A673 (cell line): ENCODE measurements at regions not wholly inside any gene's neighbourhood (a gene's known extent, or its start where the extent isn't known, plus 50 kb on each side); places are given as distances from the start of the nearest gene placed in this dataset.

Experiments used
- BruUV-seq: library from RNA; stranded (reverse); fragments of 400-500 nt; replicated peaks from 2 replicates; lab custom pipeline; 2021; lab: Mats Ljungman, UMichigan
- CTCF ChIA-PET: fragments of 300-600 bp; sonication (Branson Sonifier 250); formaldehyde crosslinking; loops from one replicate; lab custom pipeline; 2022; ENCODE audit warnings: antibody characterized with exemption; lab: Charles Lee
- POLR2A ChIA-PET: fragments of 300-600 bp; sonication (Branson Sonifier 250); formaldehyde crosslinking; loops from one replicate; lab custom pipeline; 2022; ENCODE audit warnings: antibody characterized with exemption; ENCODE audit not compliant: low non-redundant PET; lab: Charles Lee
- DNase-seq: peaks from one replicate; pipeline ENCODE4 v3.0.0-alpha.2; 2015; ENCODE audit warnings: low spot score
- H3K27ac ChIP-seq: fragments of 200-600 bp; sonication (generic); 2 replicates; pipeline ENCODE4 v1.5.1; 2016; ENCODE audit warnings: mixed run types, low read depth, mild to moderate bottlenecking, mixed read lengths, antibody characterized with exemption, low read length; ENCODE audit not compliant: poor library complexity, severe bottlenecking
- H3K27me3 ChIP-seq: fragments of 200-600 bp; sonication (generic); replicated peaks from 2 replicates; pipeline ENCODE4 v1.6.1; 2017; ENCODE audit warnings: mixed run types, low read depth, mild to moderate bottlenecking, mixed read lengths, antibody characterized with exemption, low read length; ENCODE audit not compliant: insufficient read depth, poor library complexity
- H3K36me3 ChIP-seq: fragments of 200-600 bp; sonication (generic); 2 replicates; pipeline ENCODE4 v1.6.1; 2016; ENCODE audit warnings: mixed run types, mild to moderate bottlenecking, mixed read lengths, antibody characterized with exemption, low read length; ENCODE audit not compliant: insufficient read depth, poor library complexity, severe bottlenecking
- H3K4me1 ChIP-seq: fragments of 200-600 bp; sonication (generic); 2 replicates; pipeline ENCODE4 v1.6.1; 2017; ENCODE audit warnings: mixed run types, mild to moderate bottlenecking, mixed read lengths, antibody characterized with exemption, low read length; ENCODE audit not compliant: insufficient read depth, poor library complexity, severe bottlenecking
- H3K4me3 ChIP-seq: fragments of 200-600 bp; sonication (generic); 2 replicates; pipeline ENCODE4 v1.5.1; 2016; ENCODE audit warnings: low read depth, mixed run types, mild to moderate bottlenecking, mixed read lengths, low read length; ENCODE audit not compliant: poor library complexity, severe bottlenecking
- H3K9me3 ChIP-seq: fragments of 200-600 bp; sonication (generic); 2 replicates; pipeline ENCODE4 v1.6.1; 2016; ENCODE audit warnings: mixed run types, low read depth, mild to moderate bottlenecking, mixed read lengths, antibody characterized with exemption, low read length; ENCODE audit not compliant: poor library complexity, severe bottlenecking
- CTCF ChIP-seq: fragments of 300-800, 200-600 bp; sonication (generic); conservative IDR thresholded peaks from 2 replicates; pipeline ENCODE4 v1.5.1; 2017; ENCODE audit warnings: low read depth, mild to moderate bottlenecking, antibody characterized with exemption, low read length, moderate library complexity, mixed read lengths
- EZH2 ChIP-seq: fragments of 200-600 bp; sonication (generic); IDR thresholded peaks from 2 replicates; pipeline ENCODE4 v1.6.1; 2017; ENCODE audit warnings: borderline replicate concordance, low read depth, mild to moderate bottlenecking, mixed read lengths, antibody characterized with exemption, low read length; ENCODE audit not compliant: poor library complexity, severe bottlenecking
- intact Hi-C: fragments of 100-400 bp; cut with micrococcal nuclease; formaldehyde crosslinking; loops from one replicate; pipeline ENCODE4 v1.10.0; 2022; ENCODE audit not compliant: unreplicated experiment

GRCh38 chr9:103139891-103140290, 144.8 kb downstream of the CYLC2 start:
- H3K9me3 ChIP-seq, result peaks cover 15% of the 10 kb centered on the region
- BruUV-seq, result no TSS peak
- no peaks in the 10 kb centered on the region for H3K4me1 ChIP-seq
- intact Hi-C loops, result no loop called here
- no peaks in the 10 kb centered on the region for H3K27me3 ChIP-seq
- H3K4me3 ChIP-seq, result no peak overlapping the region
- H3K27ac ChIP-seq, result no peak overlapping the region
- CTCF ChIA-PET, result no interaction called here
- POLR2A ChIA-PET, result no interaction called here
- no peak for TF ChIP-seq CTCF
- TF ChIP-seq EZH2, result no peak
- no peak for DNase-seq
- H3K36me3 ChIP-seq, result no peaks in the 10 kb centered on the region

GRCh38 chr9:103152473-103152872, 157.3 kb downstream of the CYLC2 start:
- TF ChIP-seq EZH2 (no peak), CTCF (no peak)
- no TSS peak for BruUV-seq
- Histone ChIP-seq H3K36me3 (no peaks in the 10 kb centered on the region), H3K27ac (no peak overlapping the region), H3K4me3 (no peak overlapping the region), H3K4me1 (no peaks in the 10 kb centered on the region), H3K9me3 (peaks cover 25% of the 10 kb centered on the region), H3K27me3 (no peaks in the 10 kb centered on the region)
- ChIA-PET POLR2A (no interaction called here), CTCF (no interaction called here)
- intact Hi-C loops, result no loop called here
- no peak for DNase-seq

- DNase-seq, result no peak
- BruUV-seq, result no TSS peak
- no peaks in the 10 kb centered on the region for H3K4me1 ChIP-seq
- TF ChIP-seq EZH2 (no peak), CTCF (no peak)
- ChIA-PET CTCF (no interaction called here), POLR2A (no interaction called here)
- no peaks in the 10 kb centered on the region for H3K27me3 ChIP-seq
- intact Hi-C loops, result no loop called here
- H3K4me3 ChIP-seq, result no peak overlapping the region
- H3K36me3 ChIP-seq, result no peaks in the 10 kb centered on the region
- H3K9me3 ChIP-seq, result peaks cover 32% of the 10 kb centered on the region
- no peak overlapping the region for H3K27ac ChIP-seq
These were observed 172.4 kb downstream of the CYLC2 start for GRCh38 chr9:103167530-103167929.
